Activated CD8-positive, alpha-beta memory T cell treated with anti-CD3 and anti-CD28 coated beads, Interleukin-2, amount 50 U/mL, for 4 hours (primary cell): ENCODE measurements at regions not wholly inside any gene's neighbourhood (a gene's known extent, or its start where the extent isn't known, plus 50 kb on each side); places are given as distances from the start of the nearest gene placed in this dataset.
"Not testable (repeated sequence)": the region's sequence is repeated elsewhere in the genome, so short reads cannot be mapped to it uniquely, and the experiment has no call there.

Experiments
- DNase-seq: peaks from one replicate; pipeline ENCODE4 v3.0.0-alpha.2; 2020

GRCh38 chr2:8253781-8254180 lies 428.1 kb upstream of the ID2 start:
- DNase-seq: no peak

GRCh38 chr2:8254214-8254613 lies 427.6 kb upstream of the ID2 start:
- DNase-seq: not testable (repeated sequence)

GRCh38 chr2:8254791-8255447 lies 426.9 kb upstream of the ID2 start:
- DNase-seq: no peak

GRCh38 chr2:8255448-8255800 lies 426.4 kb upstream of the ID2 start:
- no peak for DNase-seq

- DNase-seq: no peak
Observed at GRCh38 chr2:8256905-8257304, 425.0 kb upstream of the ID2 start.

- DNase-seq: no peak
Observed at GRCh38 chr2:8257502-8257901, 424.4 kb upstream of the ID2 start.

GRCh38 chr2:8258406-8258805 lies 423.4 kb upstream of the ID2 start:
- DNase-seq: no peak

- DNase-seq: no peak
Observed at GRCh38 chr2:8259106-8259840, 422.6 kb upstream of the ID2 start.

GRCh38 chr2:8259841-8260178 lies 422.0 kb upstream of the ID2 start:
- no peak for DNase-seq

GRCh38 chr2:8260213-8260612 lies 421.6 kb upstream of the ID2 start:
- DNase-seq: no peak

- no peak for DNase-seq
Observed at GRCh38 chr2:8263901-8264300, 418.0 kb upstream of the ID2 start.

GRCh38 chr2:8264981-8265380 lies 416.9 kb upstream of the ID2 start:
- no peak for DNase-seq

GRCh38 chr2:8265476-8266226 lies 416.2 kb upstream of the ID2 start:
- DNase-seq: no peak

GRCh38 chr2:8266563-8266962 lies 415.3 kb upstream of the ID2 start:
- DNase-seq: no peak

GRCh38 chr2:8267048-8267447 lies 414.8 kb upstream of the ID2 start:
- DNase-seq: no peak

- no peak for DNase-seq
Observed at GRCh38 chr2:8267721-8268120, 414.1 kb upstream of the ID2 start.

- DNase-seq: no peak
Observed at GRCh38 chr2:8268172-8268783, 413.6 kb upstream of the ID2 start.

GRCh38 chr2:8270699-8271098 lies 411.2 kb upstream of the ID2 start:
- DNase-seq: no peak

GRCh38 chr2:8271461-8271860 lies 410.4 kb upstream of the ID2 start:
- no peak for DNase-seq

GRCh38 chr2:8276026-8276425 lies 405.8 kb upstream of the ID2 start:
- DNase-seq: no peak

- no peak for DNase-seq
Observed at GRCh38 chr2:8277921-8278571, 403.8 kb upstream of the ID2 start.

GRCh38 chr2:8278709-8279354 lies 403.0 kb upstream of the ID2 start:
- DNase-seq: no peak

GRCh38 chr2:8279506-8279905 lies 402.4 kb upstream of the ID2 start:
- DNase-seq: no peak
